Naive B cell (primary cell): ENCODE measurements at regions not wholly inside any gene's neighbourhood (a gene's known extent, or its start where the extent isn't known, plus 50 kb on each side); places are given as distances from the start of the nearest gene placed in this dataset.

Experiments
- ATAC-seq, 2 donors: fragments of 150-1000 bp; cut with Tn5 transposase; 2 replicates each; pipeline ENCODE4 v1.10.0; 2021; ENCODE audit warnings: low read depth in 2 of 2, mild to moderate bottlenecking in 2 of 2, moderate library complexity in 2 of 2
- DNase-seq: peaks from one replicate; pipeline ENCODE4 v3.0.0; 2022
- H3K27ac Mint-ChIP-seq, 6 donors: one replicate each; pipeline ENCODE4 v1.8.0; 2020 to 2022; ENCODE audit warnings: mild to moderate bottlenecking in 6 of 6, mixed read lengths in 6 of 6, moderate library complexity in 5 of 6, inconsistent platforms in 2 of 6
- H3K27me3 Mint-ChIP-seq, 3 donors: one replicate each; pipeline ENCODE4 v1.8.0; 2021 to 2022; ENCODE audit warnings: mixed read lengths in 3 of 3, mild to moderate bottlenecking in 1 of 3
- H3K36me3 Mint-ChIP-seq, 2 donors: one replicate each; pipeline ENCODE4 v1.8.0; 2020 to 2022; ENCODE audit warnings: mixed read lengths in 2 of 2, inconsistent platforms in 1 of 2, mild to moderate bottlenecking in 1 of 2
- H3K4me1 Mint-ChIP-seq, 3 donors: one replicate each; pipeline ENCODE4 v1.8.0; 2020 to 2022; ENCODE audit warnings: mixed read lengths in 3 of 3, inconsistent platforms in 1 of 3, mild to moderate bottlenecking in 1 of 3, moderate library complexity in 1 of 3
- H3K4me3 Mint-ChIP-seq, 8 donors: one replicate each; pipeline ENCODE4 v1.8.0; 2020 to 2022; ENCODE audit warnings: mild to moderate bottlenecking in 8 of 8, mixed read lengths in 8 of 8, moderate library complexity in 8 of 8, inconsistent platforms in 2 of 8
- H3K9me3 Mint-ChIP-seq, 7 donors: one replicate each; pipeline ENCODE4 v1.8.0; 2020 to 2022; ENCODE audit warnings: mixed read lengths in 7 of 7, mild to moderate bottlenecking in 5 of 7, inconsistent platforms in 2 of 7, moderate library complexity in 1 of 7

- H3K4me1 Mint-ChIP-seq: no peaks in the 10 kb centered on the region
- H3K36me3 Mint-ChIP-seq: no peaks in the 10 kb centered on the region
- H3K27me3 Mint-ChIP-seq: no peaks in the 10 kb centered on the region
- ATAC-seq (no peak), DNase-seq (no peak)
- no peak overlapping the region for H3K27ac Mint-ChIP-seq
- no peak overlapping the region for H3K4me3 Mint-ChIP-seq
- H3K9me3 Mint-ChIP-seq: peaks cover 0 to 7% (median 2%) of the 10 kb centered on the region in 7 donors
Observed at GRCh38 chr5:28896949-28897348, 1858.6 kb upstream of the CDH9 start.

DNA sequence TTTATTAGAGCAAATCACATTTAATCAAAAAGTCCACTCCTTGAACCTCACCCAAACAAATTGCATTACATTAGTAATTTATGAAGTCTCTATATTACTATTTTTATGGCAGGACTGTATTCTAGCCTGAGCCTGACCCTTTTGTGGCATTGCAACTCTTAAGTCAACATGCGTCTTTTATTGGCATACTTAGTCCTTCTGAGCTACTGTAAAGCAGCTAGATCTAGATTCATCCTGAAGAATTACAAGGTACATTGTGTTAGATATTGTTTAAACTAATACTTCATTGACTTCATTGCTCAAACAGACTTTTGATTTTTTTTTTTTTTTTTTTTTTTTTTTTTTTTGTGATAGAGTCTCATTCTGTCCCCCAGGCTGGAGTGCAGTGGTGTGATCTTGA is 1842.5 kb upstream of the CDH9 start:
- ATAC-seq: no peak
- Mint-ChIP-seq H3K4me1 (no peaks in the 10 kb centered on the region), H3K9me3 (peaks cover 2 to 25% (median 8%) of the 10 kb centered on the region in 7 donors), H3K27ac (no peak overlapping the region), H3K4me3 (no peak overlapping the region), H3K36me3 (no peaks in the 10 kb centered on the region), H3K27me3 (no peaks in the 10 kb centered on the region)
- DNase-seq: no peak

DNA sequence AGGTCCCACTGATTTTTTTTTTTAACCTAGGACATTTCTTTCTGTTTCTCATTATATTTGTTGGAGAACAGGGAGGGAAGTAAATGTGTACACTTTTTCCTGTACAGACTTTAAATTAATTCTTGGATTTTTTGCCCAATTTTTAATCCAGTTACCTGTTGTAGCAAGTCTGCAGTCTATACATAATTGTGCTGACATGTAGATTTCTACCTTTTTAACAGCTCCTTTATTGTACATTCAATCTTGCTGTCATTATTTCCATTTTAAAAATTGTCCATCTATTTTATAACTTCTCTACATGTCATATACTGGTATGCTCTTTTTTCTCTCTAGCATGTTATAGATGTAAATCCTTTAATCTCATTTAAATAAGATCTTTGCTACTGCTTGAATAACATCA is 1838.7 kb upstream of the CDH9 start:
- Mint-ChIP-seq H3K27me3 (no peaks in the 10 kb centered on the region), H3K27ac (no peak overlapping the region), H3K4me3 (no peak overlapping the region), H3K4me1 (no peaks in the 10 kb centered on the region), H3K9me3 (peaks cover 0 to 15% (median 4%) of the 10 kb centered on the region in 7 donors), H3K36me3 (no peaks in the 10 kb centered on the region)
- ATAC-seq: no peak
- no peak for DNase-seq

DNA sequence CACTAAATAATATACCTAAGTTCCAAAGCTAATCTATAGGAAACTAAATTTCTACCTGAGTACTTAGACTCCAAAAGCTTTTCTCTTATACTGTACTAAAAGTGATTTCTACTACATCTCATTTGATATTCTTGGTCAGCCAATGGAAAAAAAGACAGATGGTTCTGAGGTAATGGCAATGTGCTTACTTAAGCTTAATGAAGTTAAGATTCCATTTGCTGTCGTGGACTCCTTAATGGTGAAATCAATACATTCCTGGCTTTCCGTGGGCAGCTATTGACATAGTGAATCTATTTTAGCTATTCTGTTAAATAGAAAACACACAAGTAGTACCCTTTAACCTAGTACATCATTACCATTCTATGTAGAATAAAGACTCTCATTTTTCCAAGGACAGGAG is 1825.6 kb upstream of the CDH9 start:
- Mint-ChIP-seq H3K9me3 (peaks cover 0 to 5% (median 2%) of the 10 kb centered on the region in 7 donors), H3K36me3 (no peaks in the 10 kb centered on the region), H3K27me3 (no peaks in the 10 kb centered on the region), H3K27ac (no peak overlapping the region), H3K4me1 (no peaks in the 10 kb centered on the region), H3K4me3 (no peak overlapping the region)
- ATAC-seq (no peak), DNase-seq (no peak)

GRCh38 chr5:28862860-28863196 is 1824.4 kb upstream of the CDH9 start:
- no peak overlapping the region for H3K4me3 Mint-ChIP-seq
- no peaks in the 10 kb centered on the region for H3K4me1 Mint-ChIP-seq
- no peak for DNase-seq
- ATAC-seq: no peak
- no peak overlapping the region for H3K27ac Mint-ChIP-seq
- no peaks in the 10 kb centered on the region for H3K27me3 Mint-ChIP-seq
- no peaks in the 10 kb centered on the region for H3K36me3 Mint-ChIP-seq
- H3K9me3 Mint-ChIP-seq: peaks cover 0 to 6% (median 2%) of the 10 kb centered on the region in 7 donors

GRCh38 chr5:28862137-28862859 is 1823.9 kb upstream of the CDH9 start:
- Mint-ChIP-seq H3K36me3 (no peaks in the 10 kb centered on the region), H3K4me3 (no peak overlapping the region), H3K27ac (no peak overlapping the region), H3K9me3 (peaks cover 0 to 6% (median 2%) of the 10 kb centered on the region in 7 donors), H3K27me3 (no peaks in the 10 kb centered on the region), H3K4me1 (no peaks in the 10 kb centered on the region)
- DNase-seq (no peak), ATAC-seq (no peak)

- no peak for DNase-seq
- H3K9me3 Mint-ChIP-seq: peaks cover 0 to 17% (median 2%) of the 10 kb centered on the region in 7 donors
- H3K4me3 Mint-ChIP-seq: no peak overlapping the region
- no peaks in the 10 kb centered on the region for H3K27me3 Mint-ChIP-seq
- no peak for ATAC-seq
- no peak overlapping the region for H3K27ac Mint-ChIP-seq
- H3K4me1 Mint-ChIP-seq: no peaks in the 10 kb centered on the region
- no peaks in the 10 kb centered on the region for H3K36me3 Mint-ChIP-seq
Observed at GRCh38 chr5:28855626-28856025, 1817.2 kb upstream of the CDH9 start.

GRCh38 chr5:28850320-28850921 is 1812.0 kb upstream of the CDH9 start:
- no peaks in the 10 kb centered on the region for H3K36me3 Mint-ChIP-seq
- DNase-seq (no peak), ATAC-seq (no peak)
- H3K27ac Mint-ChIP-seq: no peak overlapping the region
- no peak overlapping the region for H3K4me3 Mint-ChIP-seq
- no peaks in the 10 kb centered on the region for H3K4me1 Mint-ChIP-seq
- no peaks in the 10 kb centered on the region for H3K27me3 Mint-ChIP-seq
- peaks cover 2 to 15% (median 5%) of the 10 kb centered on the region in 7 donors for H3K9me3 Mint-ChIP-seq

DNA sequence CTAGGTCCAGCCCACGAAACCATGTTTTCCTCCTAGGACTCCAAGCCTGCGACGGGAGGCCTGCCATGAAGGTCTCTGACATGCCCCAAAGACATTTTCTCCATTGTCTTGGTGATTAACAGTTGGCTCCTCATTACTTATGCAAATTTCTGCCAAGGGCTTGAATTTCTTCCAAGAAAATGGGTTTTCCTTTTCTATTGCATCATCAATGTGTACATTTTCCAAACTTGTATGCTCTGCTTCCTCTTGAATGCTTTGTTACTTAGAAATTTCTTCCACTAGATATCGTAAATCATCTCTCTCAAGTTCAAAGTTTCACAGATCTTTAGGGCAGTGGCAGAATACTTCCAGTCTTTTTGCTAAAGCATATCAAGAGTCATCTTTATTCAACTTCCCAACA is 1792.7 kb upstream of the CDH9 start:
- H3K27me3 Mint-ChIP-seq: no peaks in the 10 kb centered on the region
- H3K4me1 Mint-ChIP-seq: no peaks in the 10 kb centered on the region
- ATAC-seq (no peak), DNase-seq (no peak)
- peaks cover 0 to 19% (median 4%) of the 10 kb centered on the region in 7 donors for H3K9me3 Mint-ChIP-seq
- no peaks in the 10 kb centered on the region for H3K36me3 Mint-ChIP-seq
- no peak overlapping the region for H3K4me3 Mint-ChIP-seq
- no peak overlapping the region for H3K27ac Mint-ChIP-seq

DNA sequence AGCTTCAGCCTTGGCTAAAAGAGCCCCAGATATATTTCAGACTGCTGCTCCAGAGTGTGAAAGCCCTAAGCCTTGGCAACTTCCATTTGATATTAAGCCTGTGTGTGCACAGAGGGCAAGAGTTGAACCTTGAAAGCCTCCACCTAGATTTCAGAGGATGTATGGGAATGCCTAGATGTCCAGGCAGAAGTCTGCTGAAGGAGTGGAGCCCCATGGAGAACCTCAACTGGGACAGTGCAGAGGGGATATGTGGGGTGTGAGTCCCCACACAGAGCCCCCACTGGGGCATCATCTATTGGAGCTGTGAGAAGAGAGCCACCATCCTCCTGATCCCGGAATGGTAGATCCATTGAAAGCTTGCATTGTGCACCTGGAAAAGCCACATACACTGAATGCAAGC is 1784.8 kb upstream of the CDH9 start:
- H3K4me1 Mint-ChIP-seq: no peaks in the 10 kb centered on the region
- no peaks in the 10 kb centered on the region for H3K27me3 Mint-ChIP-seq
- DNase-seq: no peak
- H3K9me3 Mint-ChIP-seq: peaks cover 6 to 30% (median 10%) of the 10 kb centered on the region in 7 donors
- H3K27ac Mint-ChIP-seq: no peak overlapping the region
- H3K36me3 Mint-ChIP-seq: no peaks in the 10 kb centered on the region
- H3K4me3 Mint-ChIP-seq: no peak overlapping the region
- no peak for ATAC-seq

DNA sequence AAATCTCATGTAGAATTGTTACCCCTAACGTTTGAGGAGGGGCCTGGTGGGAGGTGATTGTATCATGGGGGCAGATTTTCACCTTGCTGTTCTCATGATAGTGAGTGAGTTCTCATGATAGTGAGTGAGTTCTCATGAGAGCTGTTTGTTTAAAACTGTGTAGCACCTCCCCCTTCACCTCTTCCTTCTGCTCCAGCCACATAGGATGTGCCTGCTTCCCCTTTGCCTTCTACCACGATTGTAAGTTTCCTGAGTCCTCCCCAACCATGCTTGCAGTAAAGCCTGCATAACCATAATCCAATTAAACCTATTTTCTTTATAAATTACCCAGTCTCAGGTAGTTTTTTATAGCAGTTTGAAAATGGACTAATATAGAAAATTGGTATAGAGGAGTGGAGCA is 1783.7 kb upstream of the CDH9 start:
- H3K9me3 Mint-ChIP-seq: peaks cover 8 to 30% (median 12%) of the 10 kb centered on the region in 7 donors
- no peak overlapping the region for H3K27ac Mint-ChIP-seq
- ATAC-seq (no peak), DNase-seq (no peak)
- H3K4me3 Mint-ChIP-seq: no peak overlapping the region
- H3K27me3 Mint-ChIP-seq: no peaks in the 10 kb centered on the region
- H3K36me3 Mint-ChIP-seq: no peaks in the 10 kb centered on the region
- no peaks in the 10 kb centered on the region for H3K4me1 Mint-ChIP-seq

DNA sequence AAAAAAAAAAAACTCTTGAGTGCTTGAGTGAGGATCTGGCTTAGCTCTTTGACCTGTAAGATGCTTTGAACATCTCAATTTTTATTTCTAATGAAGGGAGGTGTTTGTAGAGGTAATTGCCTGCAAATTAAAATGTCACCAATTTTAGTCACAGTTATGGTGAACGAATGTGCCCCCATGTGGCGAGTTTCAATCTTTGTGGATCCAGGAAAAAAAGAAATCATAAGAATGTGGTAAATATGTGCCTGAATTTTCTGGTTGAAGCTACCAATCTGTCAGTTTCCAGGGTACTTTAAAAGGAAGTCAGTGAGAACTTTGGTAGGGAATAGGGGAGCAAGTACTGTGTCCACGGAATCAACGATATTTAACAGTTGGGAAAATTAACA is 1772.4 kb upstream of the CDH9 start:
- ATAC-seq (no peak), DNase-seq (no peak)
- H3K27me3 Mint-ChIP-seq: no peaks in the 10 kb centered on the region
- H3K36me3 Mint-ChIP-seq: no peaks in the 10 kb centered on the region
- H3K9me3 Mint-ChIP-seq: peaks cover 0 to 15% (median 2%) of the 10 kb centered on the region in 7 donors
- no peaks in the 10 kb centered on the region for H3K4me1 Mint-ChIP-seq
- H3K4me3 Mint-ChIP-seq: peak overlapping the region in 1 of 8 donors; percentile 38
- H3K27ac Mint-ChIP-seq: no peak overlapping the region

- H3K9me3 Mint-ChIP-seq: peaks cover 0 to 15% (median 2%) of the 10 kb centered on the region in 7 donors
- ATAC-seq: no peak
- no peaks in the 10 kb centered on the region for H3K27me3 Mint-ChIP-seq
- H3K27ac Mint-ChIP-seq: no peak overlapping the region
- H3K4me1 Mint-ChIP-seq: no peaks in the 10 kb centered on the region
- DNase-seq: no peak
- H3K36me3 Mint-ChIP-seq: no peaks in the 10 kb centered on the region
- H3K4me3 Mint-ChIP-seq: no peak overlapping the region
Observed at GRCh38 chr5:28809811-28810750, 1771.7 kb upstream of the CDH9 start.
